K562 (cell line): ENCODE measurements at regions not wholly inside any gene's neighbourhood (a gene's known extent, or its start where the extent isn't known, plus 50 kb on each side); places are given as distances from the start of the nearest gene placed in this dataset.

Experiments
- ATAC-seq: fragments of 200-7000 bp; cut with Tn5 transposase; 3 replicates; pipeline ENCODE4 v1.9.1; 2020; ENCODE audit warnings: moderate library complexity
- BruUV-seq: library from RNA; stranded (reverse); fragments of 400-500 nt; replicated peaks from 2 replicates; lab custom pipeline; 2021; lab: Mats Ljungman, UMichigan
- CTCF ChIA-PET: fragments of 300-600 bp; formaldehyde crosslinking; extraction: SDS; loops from one replicate; lab custom pipeline; 2021; ENCODE audit warnings: low intra/inter-chr PET ratio; lab: Yijun Ruan, JAX
- POLR2A ChIA-PET: fragments of 300-600, 350-650 bp; sonication (Branson Sonifier 250); formaldehyde crosslinking; extraction: SDS; loops from one replicate; lab custom pipeline; 2021; ENCODE audit warnings: antibody characterized with exemption, inconsistent platforms; lab: Yijun Ruan, JAX
- DNase-seq, 4 experiments: peaks; one replicate each; pipeline versions ENCODE4 v3.0.0 to v3.0.0-alpha.2; 2011 to 2018; ENCODE audit warnings: low spot score in 3 of 4, mixed read lengths in 3 of 4; ENCODE audit errors: extremely low read depth in 1 of 4
- FAIRE-seq: peaks from 2 replicates; lab custom pipeline; 2011; peaks lifted over from hg19 to GRCh38; lab: Jason Lieb, UNC
- H2AFZ ChIP-seq: 2 replicates; pipeline ENCODE4 v1.6.0; 2011; ENCODE audit warnings: low read depth, low read length, control low read depth, inconsistent platforms
- H3K27ac ChIP-seq: fragments of 200-600 bp; 3 replicates; pipeline ENCODE4 v1.8.0; 2011; ENCODE audit warnings: low read depth, mild to moderate bottlenecking, control low read depth, inconsistent platforms, low read length, moderate library complexity, mixed read lengths; ENCODE audit errors: extremely low read depth
- H3K27me3 ChIP-seq, 2 experiments: fragments of 300-600 bp in 1 of 2; 2 replicates in 1 of 2; 3 replicates in 1 of 2; pipeline versions ENCODE4 v1.6.0 to v1.8.0; 2011; ENCODE audit warnings: inconsistent platforms in 2 of 2, low read length in 2 of 2, mild to moderate bottlenecking in 1 of 2, mixed read lengths in 1 of 2, moderate library complexity in 1 of 2; ENCODE audit not compliant: control insufficient read depth in 2 of 2, insufficient read depth in 2 of 2
- H3K36me3 ChIP-seq: fragments of 300-600 bp; 3 replicates; pipeline ENCODE4 v1.8.0; 2011; ENCODE audit warnings: mild to moderate bottlenecking, low read length, inconsistent platforms; ENCODE audit not compliant: control insufficient read depth, insufficient read depth
- H3K4me1 ChIP-seq, 2 experiments: fragments of 200-600 bp in 1 of 2; replicated peaks in 1 of 2; 2 replicates in 1 of 2; 3 replicates in 1 of 2; pipeline versions ENCODE4 v1.5.1 to v1.8.0; 2011; ENCODE audit warnings: inconsistent platforms in 2 of 2, low read length in 2 of 2, mild to moderate bottlenecking in 1 of 2, mixed read lengths in 1 of 2, moderate library complexity in 1 of 2; ENCODE audit not compliant: control insufficient read depth in 2 of 2, insufficient read depth in 2 of 2
- H3K4me2 ChIP-seq: 2 replicates; pipeline ENCODE4 v1.6.1; 2011; ENCODE audit warnings: low read length, control low read depth, inconsistent platforms, mixed read lengths; ENCODE audit not compliant: insufficient read depth
- H3K4me3 ChIP-seq: fragments of 200-600 bp; sonication (generic), shearing (Covaris generic); 2 replicates; pipeline ENCODE4 v1.5.1; 2016; ENCODE audit warnings: control low read depth, inconsistent platforms
- H3K79me2 ChIP-seq: fragments of 200-600 bp; 3 replicates; pipeline ENCODE4 v1.8.0; 2011; ENCODE audit warnings: low read length, inconsistent platforms; ENCODE audit not compliant: control insufficient read depth, insufficient read depth
- H3K9ac ChIP-seq, 2 experiments: 2 replicates each; pipeline versions ENCODE4 v1.6.0 to v1.6.1; 2011; ENCODE audit warnings: low read depth in 2 of 2, low read length in 2 of 2, control low read depth in 1 of 2, inconsistent platforms in 1 of 2, mild to moderate bottlenecking in 1 of 2, mixed read lengths in 1 of 2; ENCODE audit not compliant: insufficient read depth in 1 of 2
- H3K9me1 ChIP-seq: one replicate; pipeline ENCODE4 v1.6.0; 2011; ENCODE audit warnings: inconsistent platforms, mild to moderate bottlenecking, low read length, moderate library complexity; ENCODE audit not compliant: control insufficient read depth, insufficient read depth
- H3K9me3 ChIP-seq: replicated peaks from 2 replicates; pipeline ENCODE4 v1.5.1; 2011; ENCODE audit warnings: low read depth, low read length, inconsistent platforms; ENCODE audit not compliant: control insufficient read depth, insufficient read depth
- H4K20me1 ChIP-seq: replicated peaks from 2 replicates; pipeline ENCODE4 v1.6.1; 2011; ENCODE audit warnings: low read length, inconsistent platforms, mixed read lengths; ENCODE audit not compliant: control insufficient read depth, insufficient read depth
- DEAF1 ChIP-seq: fragments of 450-650 bp; formaldehyde crosslinking; IDR thresholded peaks from 2 replicates; pipeline ENCODE4 v1.4.0; 2020; ENCODE audit warnings: mild to moderate bottlenecking, moderate library complexity
- GATA2 ChIP-seq: sonication (generic); formaldehyde crosslinking; IDR thresholded peaks from 2 replicates; pipeline ENCODE4 v1.4.0; 2020; ENCODE audit warnings: mild to moderate bottlenecking, missing genetic modification reagents
- JUND ChIP-seq, 2 experiments: IDR thresholded peaks; 2 replicates in 1 of 2; 3 replicates in 1 of 2; pipeline ENCODE4 v1.6.1; 2011; ENCODE audit warnings: borderline replicate concordance in 2 of 2, low read depth in 2 of 2, low read length in 2 of 2, improper control_type of control experiment in 1 of 2, missing biosample characterization in 1 of 2, missing genetic modification characterization in 1 of 2, missing genetic modification reagents in 1 of 2
- MYBL2 ChIP-seq, 2 experiments: fragments of 450-650 bp in 1 of 2; sonication (generic) in 1 of 2; formaldehyde crosslinking in 1 of 2; IDR thresholded peaks; 2 replicates each; pipeline versions ENCODE4 v1.6.1 to v1.8.1; 2017 to 2022; ENCODE audit warnings: borderline replicate concordance in 1 of 2, inconsistent platforms in 1 of 2, low read depth in 1 of 2, mild to moderate bottlenecking in 1 of 2, missing genetic modification reagents in 1 of 2, moderate library complexity in 1 of 2
- NR3C1 ChIP-seq: sonication (generic); formaldehyde crosslinking; IDR thresholded peaks from 2 replicates; pipeline ENCODE4 v1.8.1; 2022; ENCODE audit warnings: missing genetic modification reagents
- REST ChIP-seq, 2 experiments: fragments of 450-650 bp; formaldehyde crosslinking in 1 of 2; IDR thresholded peaks; 2 replicates each; pipeline versions ENCODE4 v1.4.0 to v1.6.1; 2014 to 2020; ENCODE audit warnings: mild to moderate bottlenecking in 2 of 2, borderline replicate concordance in 1 of 2, low read depth in 1 of 2
- TFAM ChIP-seq: fragments of 250-450 bp; sonication (Bioruptor Pico); conservative IDR thresholded peaks from 2 replicates; pipeline ENCODE4 v1.5.0; 2021; ENCODE audit warnings: mild to moderate bottlenecking, moderate library complexity
- ZNF146 ChIP-seq: IDR thresholded peaks from one replicate; pipeline ENCODE4 v1.6.1; 2018; ENCODE audit warnings: missing compliant biosample characterization; ENCODE audit not compliant: unreplicated experiment
- ZNF764 ChIP-seq: fragments of 250-450 bp; sonication (Bioruptor Pico); IDR thresholded peaks from 2 replicates; pipeline ENCODE4 v1.4.0; 2020; ENCODE audit warnings: low read depth, mild to moderate bottlenecking, moderate library complexity
- ZNF778 ChIP-seq: fragments of 450-650 bp; formaldehyde crosslinking; IDR thresholded peaks from 2 replicates; pipeline ENCODE4 v1.4.0; 2020; ENCODE audit warnings: mild to moderate bottlenecking, moderate library complexity
- WGBS: fragments of 100-300 bp; shearing (Covaris generic); methylation state at CpG from one replicate; pipeline ENCODE4 v1.1.6; 2016; ENCODE audit warnings: low coverage, mixed read lengths; ENCODE audit not compliant: insufficient coverage; ENCODE audit errors: missing lambda C conversion rate; 5-methylcytosine and 5-hydroxymethylcytosine counted together
- in situ Hi-C: fragments of 300-500 bp; cut with MboI; formaldehyde crosslinking; loops from 4 replicates; pipeline ENCODE4 v1.15.0; 2018; ENCODE audit warnings: inconsistent platforms, mixed read lengths
- intact Hi-C: fragments of 100-400 bp; cut with micrococcal nuclease; formaldehyde crosslinking; loops from 2 replicates; pipeline ENCODE4 v1.14.2; 2022

DNA sequence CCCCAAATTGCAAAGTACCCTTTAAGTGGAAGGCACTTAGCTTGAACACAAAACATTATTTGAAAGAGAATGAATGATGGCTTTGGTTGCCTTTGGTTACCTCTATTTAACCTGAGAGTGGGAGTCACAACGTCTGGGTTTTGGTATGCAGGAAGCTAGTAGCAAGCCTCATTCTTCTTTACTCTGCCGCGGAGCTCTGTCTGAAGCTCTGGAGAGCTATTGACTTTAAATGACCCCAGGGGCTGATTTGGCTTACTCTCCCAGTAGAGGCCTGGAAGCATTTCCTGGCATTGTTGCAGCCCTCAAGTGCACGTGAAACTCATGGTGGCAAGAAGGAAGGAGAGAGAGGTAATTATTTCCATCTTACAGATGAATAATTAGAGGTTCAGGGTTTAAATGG lies 81.8 kb upstream of the MAGEA4 start (continued):
- TF ChIP-seq ZNF778 (CRISPR knock-in tag), result no peak

- no peaks in the 10 kb centered on the region for H4K20me1 ChIP-seq
- intact Hi-C loops, result loop anchor here (10.0 kb wide), 1 partner anchor 493 kb away; no protein-coding TSS in a partner anchor
- no peaks in the 10 kb centered on the region for H3K79me2 ChIP-seq
- H3K27me3 ChIP-seq, result no peaks in the 10 kb centered on the region; a peak in 1 of 5 replicates
- no peaks in the 10 kb centered on the region for H3K9me1 ChIP-seq
- H3K9me3 ChIP-seq, result no peaks in the 10 kb centered on the region
- no peak overlapping the region for H2AFZ ChIP-seq
- no peak overlapping the region for H3K4me3 ChIP-seq
- ATAC-seq (peak; percentile 41; the same call in 1 of the 3 replicates), DNase-seq (peak in 2 of 4 experiments; percentile 16 to 21), FAIRE-seq (no peak)
- BruUV-seq, result no TSS peak
- in situ Hi-C loops, result no loop called here
- 43% methylated on average over 3 of the region's 3 CpGs for WGBS
- POLR2A ChIA-PET, result interaction anchor here (0.8 kb wide), 1 partner anchor 8 kb away, joined by 3 read pairs; no protein-coding TSS in a partner anchor
- no peaks in the 10 kb centered on the region for H3K4me1 ChIP-seq
- no peak overlapping the region for H3K27ac ChIP-seq
- H3K4me2 ChIP-seq, result no peak overlapping the region
- H3K36me3 ChIP-seq, result no peaks in the 10 kb centered on the region
- H3K9ac ChIP-seq, result no peak overlapping the region
- CTCF ChIA-PET, result no interaction called here
- no peak for TF ChIP-seq JUND (IDR thresholded peaks at IDR 0.05; ENCODE audit: borderline replicate concordance, low read depth, low read length)
- TF ChIP-seq JUND (tag; IDR thresholded peaks at IDR 0.05; ENCODE audit: borderline replicate concordance, low read depth, low read length), result no peak
- TF ChIP-seq GATA2, result peak; percentile 25; the same call in 1 of the 2 replicates
- no peak for TF ChIP-seq ZNF146
- TF ChIP-seq NR3C1 (CRISPR knock-in tag), result no peak
- no peak for TF ChIP-seq MYBL2 (IDR thresholded peaks at IDR 0.05; ENCODE audit: low read depth)
- TF ChIP-seq MYBL2 (CRISPR knock-in tag; IDR thresholded peaks at IDR 0.05; ENCODE audit: borderline replicate concordance), result no peak
- TF ChIP-seq ZNF764 (CRISPR knock-in tag), result no peak
- TF ChIP-seq DEAF1, result peak; percentile 29; the same call in 1 of the 2 replicates
- TF ChIP-seq TFAM, result no peak
- TF ChIP-seq REST (IDR thresholded peaks at IDR 0.05; ENCODE audit: borderline replicate concordance), result peak; percentile 41; the same call in 1 of the 2 replicates
- TF ChIP-seq REST (CRISPR knock-in tag; IDR thresholded peaks at IDR 0.05; ENCODE audit: low read depth), result no peak
These were observed 60.4 kb upstream of the MAGEA4 start for GRCh38 chrX:151852294-151852693.
